Loucy (cell line): ENCODE measurements at regions not wholly inside any gene's neighbourhood (a gene's known extent, or its start where the extent isn't known, plus 50 kb on each side); places are given as distances from the start of the nearest gene placed in this dataset.

Experiments
- H2AFZ ChIP-seq: fragments of 200-600 bp; sonication (generic); 2 replicates; pipeline ENCODE4 v1.6.0; 2016; ENCODE audit warnings: antibody characterized with exemption, mild to moderate bottlenecking, low read length, moderate library complexity
- H3F3A ChIP-seq: fragments of 200-600 bp; 2 replicates; pipeline ENCODE4 v1.6.0; 2016; ENCODE audit warnings: antibody characterized with exemption, low read depth, mild to moderate bottlenecking
- H3K27me3 ChIP-seq: fragments of 200-600 bp; sonication (generic); 2 replicates; pipeline ENCODE4 v1.6.1; 2014; ENCODE audit warnings: low read length, mild to moderate bottlenecking; ENCODE audit not compliant: insufficient read depth, poor library complexity, severe bottlenecking
- H3K36me3 ChIP-seq: fragments of 200-600 bp; sonication (generic); 2 replicates; pipeline ENCODE4 v1.6.1; 2016; ENCODE audit warnings: low read length; ENCODE audit not compliant: insufficient read depth
- H3K4me1 ChIP-seq: fragments of 200-600 bp; sonication (generic); 2 replicates; pipeline ENCODE4 v1.5.1; 2014; ENCODE audit warnings: low read length, mild to moderate bottlenecking; ENCODE audit not compliant: insufficient read depth, poor library complexity, severe bottlenecking
- H3K4me2 ChIP-seq: fragments of 200-600 bp; sonication (generic); 2 replicates; pipeline ENCODE4 v1.6.0; 2014; ENCODE audit warnings: antibody characterized with exemption, low read length, low read depth, mild to moderate bottlenecking; ENCODE audit not compliant: poor library complexity, severe bottlenecking
- H3K4me3 ChIP-seq: fragments of 200-600 bp; sonication (generic); 2 replicates; pipeline ENCODE4 v1.5.1; 2014; ENCODE audit warnings: low read length, mild to moderate bottlenecking, mixed read lengths; ENCODE audit not compliant: poor library complexity, severe bottlenecking
- H3K79me2 ChIP-seq: fragments of 200-600 bp; sonication (generic); 2 replicates; pipeline ENCODE4 v1.6.1; 2014; ENCODE audit warnings: low read length; ENCODE audit not compliant: insufficient read depth
- H3K9ac ChIP-seq: fragments of 200-600 bp; sonication (generic); 2 replicates; pipeline ENCODE4 v1.6.0; 2014; ENCODE audit warnings: mild to moderate bottlenecking, low read depth, low read length, moderate library complexity; ENCODE audit not compliant: poor library complexity, severe bottlenecking
- H3K9me2 ChIP-seq: fragments of 200-600 bp; sonication (generic); replicated peaks from 2 replicates; pipeline ENCODE4 v1.6.1; 2016; ENCODE audit warnings: low read depth, low read length, mixed read lengths
- H3K9me3 ChIP-seq: fragments of 200-600 bp; sonication (generic); 2 replicates; pipeline ENCODE4 v1.6.1; 2014; ENCODE audit warnings: mild to moderate bottlenecking, antibody characterized with exemption, low read length, low read depth; ENCODE audit not compliant: insufficient read depth
- H4K20me1 ChIP-seq: fragments of 200-600 bp; sonication (generic); 2 replicates; pipeline ENCODE4 v1.6.0; 2014; ENCODE audit warnings: antibody characterized with exemption, low read length, mild to moderate bottlenecking; ENCODE audit not compliant: insufficient read depth, poor library complexity, severe bottlenecking
- EZH2phosphoT487 ChIP-seq: fragments of 200-600 bp; IDR thresholded peaks from 2 replicates; pipeline ENCODE4 v1.6.1; 2018; ENCODE audit warnings: antibody characterized with exemption, mild to moderate bottlenecking, moderate library complexity, borderline replicate concordance
- TF ChIP-seq, protein P1 (sequence below): fragments of 200-600 bp; sonication (generic); conservative IDR thresholded peaks from 2 replicates; pipeline ENCODE4 v1.5.1; 2014; ENCODE audit warnings: mild to moderate bottlenecking, antibody characterized with exemption, low read length

DNA sequence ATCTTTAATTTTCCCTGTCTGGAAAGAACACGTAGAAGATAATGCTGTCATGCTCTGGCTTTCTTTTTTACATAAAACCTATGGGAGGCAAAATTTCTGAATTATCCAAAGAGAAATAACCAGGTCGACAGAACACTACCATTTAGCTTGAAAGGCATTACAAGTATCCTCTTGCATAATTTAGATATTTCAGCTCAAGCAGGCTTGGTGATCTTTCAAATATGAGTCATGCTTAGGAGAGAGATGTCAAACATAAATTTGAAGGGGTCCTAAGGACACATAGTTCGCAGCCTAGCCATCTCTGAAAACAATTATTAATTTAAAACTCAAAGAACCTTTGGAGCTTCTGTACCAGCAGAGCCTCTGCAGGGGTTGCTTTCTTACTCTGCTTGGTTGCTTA is 100.9 kb downstream of the FAS start:
- no peaks in the 10 kb centered on the region for H3F3A ChIP-seq
- no peak overlapping the region for H3K9ac ChIP-seq
- TF ChIP-seq, protein P1, sequence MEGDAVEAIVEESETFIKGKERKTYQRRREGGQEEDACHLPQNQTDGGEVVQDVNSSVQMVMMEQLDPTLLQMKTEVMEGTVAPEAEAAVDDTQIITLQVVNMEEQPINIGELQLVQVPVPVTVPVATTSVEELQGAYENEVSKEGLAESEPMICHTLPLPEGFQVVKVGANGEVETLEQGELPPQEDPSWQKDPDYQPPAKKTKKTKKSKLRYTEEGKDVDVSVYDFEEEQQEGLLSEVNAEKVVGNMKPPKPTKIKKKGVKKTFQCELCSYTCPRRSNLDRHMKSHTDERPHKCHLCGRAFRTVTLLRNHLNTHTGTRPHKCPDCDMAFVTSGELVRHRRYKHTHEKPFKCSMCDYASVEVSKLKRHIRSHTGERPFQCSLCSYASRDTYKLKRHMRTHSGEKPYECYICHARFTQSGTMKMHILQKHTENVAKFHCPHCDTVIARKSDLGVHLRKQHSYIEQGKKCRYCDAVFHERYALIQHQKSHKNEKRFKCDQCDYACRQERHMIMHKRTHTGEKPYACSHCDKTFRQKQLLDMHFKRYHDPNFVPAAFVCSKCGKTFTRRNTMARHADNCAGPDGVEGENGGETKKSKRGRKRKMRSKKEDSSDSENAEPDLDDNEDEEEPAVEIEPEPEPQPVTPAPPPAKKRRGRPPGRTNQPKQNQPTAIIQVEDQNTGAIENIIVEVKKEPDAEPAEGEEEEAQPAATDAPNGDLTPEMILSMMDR = no peak
- no peak for TF ChIP-seq EZH2phosphoT487
- no peak overlapping the region for H3K4me2 ChIP-seq
- no peaks in the 10 kb centered on the region for H3K9me3 ChIP-seq
- H3K4me3 ChIP-seq = no peak overlapping the region
- no peaks in the 10 kb centered on the region for H3K79me2 ChIP-seq
- no peaks in the 10 kb centered on the region for H4K20me1 ChIP-seq
- no peaks in the 10 kb centered on the region for H3K9me2 ChIP-seq
- H3K27me3 ChIP-seq = no peaks in the 10 kb centered on the region
- no peaks in the 10 kb centered on the region for H3K36me3 ChIP-seq
- H2AFZ ChIP-seq = no peak overlapping the region
- H3K4me1 ChIP-seq = no peaks in the 10 kb centered on the region

DNA sequence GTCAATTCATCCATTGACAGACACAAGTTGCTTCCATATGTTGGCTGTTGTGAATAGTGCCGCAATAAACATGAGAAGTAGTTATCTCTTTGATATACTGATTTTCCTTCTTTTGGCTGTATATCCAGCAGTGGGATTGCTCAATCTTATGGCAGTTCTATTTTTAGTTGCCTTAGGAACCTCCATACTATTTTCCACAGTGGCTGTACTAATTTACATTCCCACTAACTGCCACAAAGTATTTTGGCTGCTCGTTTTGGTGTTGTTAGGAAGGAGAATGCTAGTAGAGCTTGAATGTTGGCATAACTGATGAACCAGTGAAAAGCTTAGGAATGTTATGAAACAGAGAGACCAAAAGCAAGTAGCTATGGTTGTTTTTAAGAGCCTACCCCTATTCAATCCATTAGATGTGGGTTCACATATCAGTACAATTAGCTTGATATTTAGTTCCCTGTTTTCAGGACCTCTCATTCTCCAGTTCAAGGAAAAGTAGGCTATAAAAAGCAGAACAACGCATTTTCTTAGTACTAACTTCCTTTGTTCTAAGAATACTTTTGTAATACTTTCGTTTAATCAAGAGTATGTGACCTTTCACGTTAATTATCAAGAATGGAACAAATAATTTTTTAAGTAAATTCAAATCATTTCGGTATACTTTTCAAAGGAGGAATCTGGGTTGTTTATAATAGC is 100.3 kb downstream of the FAS start:
- Histone ChIP-seq H3K27me3 (no peaks in the 10 kb centered on the region), H3K36me3 (no peaks in the 10 kb centered on the region), H3K4me2 (no peak overlapping the region), H3K9me2 (no peaks in the 10 kb centered on the region), H3F3A (no peaks in the 10 kb centered on the region), H3K4me3 (no peak overlapping the region), H4K20me1 (no peaks in the 10 kb centered on the region), H3K4me1 (no peaks in the 10 kb centered on the region), H2AFZ (no peak overlapping the region), H3K79me2 (no peaks in the 10 kb centered on the region), H3K9me3 (no peaks in the 10 kb centered on the region), H3K9ac (no peak overlapping the region)
- TF ChIP-seq EZH2phosphoT487 = no peak
- TF ChIP-seq, protein P1 = no peak

DNA sequence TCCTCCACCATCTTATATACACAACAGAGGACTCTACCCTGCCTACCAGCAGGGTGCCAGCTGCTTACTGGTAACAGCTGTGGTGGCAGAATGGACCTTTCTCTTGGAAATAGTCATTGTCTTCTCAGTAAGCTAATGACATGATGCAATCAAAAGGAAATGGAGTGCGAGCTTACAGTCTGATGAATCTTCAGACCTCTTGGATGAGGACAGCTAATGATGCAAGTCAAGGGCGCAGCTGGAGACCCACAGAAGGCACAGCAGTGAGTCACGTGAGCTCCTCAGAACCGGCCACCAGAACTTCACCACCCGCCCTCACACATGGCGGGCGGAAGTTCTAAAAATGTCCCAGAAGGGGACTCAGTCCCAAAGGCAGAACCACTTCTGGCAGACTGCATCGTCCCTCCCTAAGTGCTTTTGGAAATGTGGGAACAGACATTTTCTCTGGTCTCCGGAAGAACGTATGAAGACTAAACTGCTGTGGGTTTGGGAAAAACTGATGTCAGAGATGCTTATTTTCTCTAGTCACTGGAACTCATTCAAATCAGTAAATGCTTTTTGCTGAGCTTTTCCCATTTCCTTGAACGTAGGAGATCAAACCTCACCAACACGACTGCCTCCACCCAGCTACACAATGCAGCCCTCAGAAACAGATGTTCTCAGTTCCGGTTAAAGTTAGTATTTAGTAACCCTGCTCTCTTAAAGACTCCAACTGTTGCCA is 96.4 kb downstream of the FAS start:
- Histone ChIP-seq H3F3A (no peaks in the 10 kb centered on the region), H3K36me3 (no peaks in the 10 kb centered on the region), H3K27me3 (no peaks in the 10 kb centered on the region), H4K20me1 (no peaks in the 10 kb centered on the region), H3K9ac (no peak overlapping the region), H3K4me1 (peaks cover 5% of the 10 kb centered on the region), H3K79me2 (no peaks in the 10 kb centered on the region), H3K9me3 (no peaks in the 10 kb centered on the region), H3K4me2 (no peak overlapping the region), H3K4me3 (no peak overlapping the region), H2AFZ (peak overlapping the region; percentile 78), H3K9me2 (no peaks in the 10 kb centered on the region)
- TF ChIP-seq EZH2phosphoT487 = no peak
